ENCODE measurements at regions not wholly inside any gene's neighbourhood (a gene's known extent, or its start where the extent isn't known, plus 50 kb on each side); places are given as distances from the start of the nearest gene placed in this dataset.
"Not testable (repeated sequence)": the region's sequence is repeated elsewhere in the genome, so short reads cannot be mapped to it uniquely, and the experiment has no call there.

DNA sequence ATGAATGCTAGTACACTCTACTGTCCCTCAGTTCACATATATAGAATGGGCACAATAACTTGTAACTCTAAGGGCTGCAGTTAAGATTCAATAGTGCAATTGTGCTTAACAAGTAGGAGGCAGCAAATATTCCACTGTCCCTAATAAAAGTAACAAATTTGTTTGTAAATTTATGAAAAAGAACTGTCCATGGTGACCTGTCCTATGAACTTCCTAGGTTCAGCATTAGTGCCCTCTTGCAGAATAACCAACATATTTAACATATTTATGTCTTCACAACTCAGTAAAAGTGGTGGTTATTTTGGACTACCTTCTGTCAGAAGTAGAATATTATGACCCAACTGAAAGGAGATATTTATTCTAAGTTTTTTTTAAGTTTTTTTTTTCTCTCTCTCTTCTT is 327.8 kb downstream of the CENPW start:
- no peak for DNase-seq (ENCODE audit: low spot score)

- no peak for DNase-seq (ENCODE audit: low spot score)
Observed at GRCh38 chr6:126672649-126673048, 332.7 kb downstream of the CENPW start.

- DNase-seq (ENCODE audit: low spot score) = not testable (repeated sequence)
Observed at GRCh38 chr6:126673749-126674148, 333.8 kb downstream of the CENPW start.

DNA sequence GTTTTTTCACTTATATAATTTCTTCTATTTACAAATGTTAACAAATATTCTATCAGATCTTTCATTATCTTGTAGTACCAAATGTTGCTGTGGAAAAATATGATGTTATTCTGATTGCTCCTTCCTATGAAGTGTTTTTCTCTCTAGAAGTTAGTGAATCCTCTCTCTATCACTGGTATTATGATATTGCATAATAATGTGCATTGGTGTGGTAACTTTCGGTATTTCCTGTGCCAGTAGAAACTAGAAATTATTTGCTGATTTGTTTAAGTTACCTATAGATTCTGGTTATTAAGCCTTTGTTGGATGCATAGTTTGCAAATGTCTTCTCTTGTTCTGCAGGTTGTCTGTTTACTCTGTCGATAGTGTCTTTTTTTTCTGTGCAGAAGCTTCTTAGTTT is 342.5 kb downstream of the CENPW start:
- no peak for DNase-seq (ENCODE audit: low spot score)

DNA sequence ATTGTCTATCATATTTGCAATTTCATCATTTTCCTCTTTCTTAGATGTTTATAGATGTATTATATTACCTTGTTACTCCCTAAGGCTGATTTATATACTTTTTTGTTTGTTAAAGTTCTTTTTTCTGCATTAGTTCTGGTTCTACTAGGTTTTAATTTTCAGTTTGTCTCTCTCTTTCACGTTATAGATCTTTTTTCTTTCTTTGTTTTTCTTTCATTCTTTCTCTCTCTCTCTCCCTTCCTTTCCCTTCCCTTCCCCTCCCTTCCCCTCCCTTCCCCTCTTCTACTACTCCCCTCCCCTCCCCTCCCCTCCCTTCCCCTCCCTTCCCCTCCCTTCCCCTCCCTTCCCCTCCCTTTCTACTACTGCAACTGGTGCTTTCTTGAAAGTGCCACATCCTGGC is 345.3 kb downstream of the CENPW start:
- DNase-seq (ENCODE audit: low spot score) = no peak

- DNase-seq (ENCODE audit: low spot score) = no peak
Observed at GRCh38 chr6:126696921-126697693, 357.2 kb downstream of the CENPW start.

DNA sequence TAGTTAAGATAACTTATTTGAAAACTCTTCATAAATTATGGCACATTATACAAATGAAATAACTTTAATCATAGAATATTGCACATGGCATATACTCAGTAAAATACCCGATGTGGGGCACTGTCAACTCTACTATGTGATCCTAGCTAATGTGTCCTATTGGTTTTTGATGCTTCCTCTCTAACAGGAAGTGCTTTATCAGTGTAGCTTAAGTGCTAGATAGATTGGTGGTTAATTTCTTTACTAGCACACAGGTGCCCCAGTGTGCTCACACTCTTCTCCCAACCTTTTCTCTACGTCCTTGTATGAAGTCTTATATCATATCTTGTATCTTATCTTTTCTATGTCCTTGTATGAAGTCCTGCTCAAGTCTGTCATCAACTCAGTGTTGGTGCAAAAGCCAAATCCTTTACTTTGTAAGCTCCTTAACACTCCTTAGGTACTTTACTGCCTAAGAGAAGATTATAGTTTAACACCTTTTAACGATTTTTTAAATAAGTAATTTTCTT is 358.9 kb downstream of the CENPW start:
- no peak for DNase-seq (ENCODE audit: low spot score)

GRCh38 chr6:126701676-126702560 is 362.0 kb downstream of the CENPW start:
- no peak for DNase-seq (ENCODE audit: low spot score)

DNA sequence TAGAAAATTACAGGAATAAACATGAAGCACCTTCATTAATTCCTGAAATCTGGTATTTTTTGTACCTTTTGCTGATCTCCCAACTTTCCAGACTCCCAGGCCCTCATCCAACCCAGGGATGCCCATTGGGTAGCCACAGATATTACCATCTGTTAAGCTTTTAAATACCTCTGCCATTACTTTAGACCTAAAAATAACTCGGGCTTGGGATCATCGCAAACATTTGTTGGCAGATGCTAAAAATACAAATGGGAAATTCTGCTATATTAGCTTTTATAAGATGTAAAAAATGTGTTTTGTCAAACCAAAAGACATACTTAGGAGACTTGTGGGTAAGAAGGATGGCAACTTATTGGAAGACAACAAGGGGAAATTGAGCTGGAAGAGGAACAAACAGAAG is 376.1 kb downstream of the CENPW start:
- no peak for DNase-seq (ENCODE audit: low spot score)

DNA sequence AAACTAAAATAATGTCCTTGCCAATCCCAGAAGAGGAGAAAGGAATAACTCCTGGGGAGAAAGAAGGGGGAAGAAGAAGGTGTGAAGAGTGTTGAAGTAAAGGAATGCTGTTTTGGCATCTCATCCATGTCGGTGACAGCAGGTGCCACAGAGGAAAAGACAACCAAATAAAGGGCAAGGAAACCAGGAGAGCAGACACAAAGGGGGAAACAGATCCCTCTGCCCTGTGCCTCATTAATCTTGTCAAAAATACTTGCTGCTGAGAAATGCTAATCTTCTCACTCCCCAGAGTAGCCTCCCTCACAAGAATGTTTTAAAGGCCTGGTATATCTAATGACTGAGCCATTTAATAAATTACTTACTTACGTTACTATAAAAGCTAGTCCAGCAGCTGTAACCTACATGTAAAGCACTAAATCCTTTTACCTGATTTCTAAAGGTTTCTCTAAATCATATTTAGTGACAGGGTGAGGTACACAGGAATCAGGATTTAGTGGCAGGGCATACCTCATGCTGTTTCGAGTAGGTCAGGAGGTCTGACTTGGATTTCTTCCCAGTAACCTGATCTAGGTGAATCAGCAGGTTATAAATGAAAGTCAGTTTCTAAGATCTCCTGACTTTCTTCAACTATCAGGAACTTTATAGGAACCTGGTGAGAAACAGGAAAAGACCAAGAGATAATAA is 377.1 kb downstream of the CENPW start:
- no peak for DNase-seq (ENCODE audit: low spot score)

- DNase-seq (ENCODE audit: low spot score) = no peak
Observed at GRCh38 chr6:126718600-126719327, 378.8 kb downstream of the CENPW start.

DNA sequence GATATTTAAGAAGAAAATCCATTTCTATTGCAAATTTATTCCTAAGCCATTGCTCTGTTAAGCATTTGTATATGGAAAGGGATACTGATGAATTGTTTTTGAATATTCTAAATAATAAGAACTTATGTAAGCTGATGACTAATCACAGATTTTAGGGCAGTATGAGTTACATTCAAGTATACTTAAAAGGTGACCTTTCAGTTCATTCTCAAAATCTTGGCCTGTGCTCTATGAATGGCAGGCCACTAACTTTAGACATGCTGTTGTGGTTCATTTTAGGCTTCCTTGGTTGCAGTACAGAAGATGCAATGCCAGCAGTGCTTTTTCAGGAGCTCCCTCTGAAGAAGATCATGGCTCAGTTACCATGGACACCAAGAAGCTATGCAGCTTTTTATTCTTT is 380.4 kb downstream of the CENPW start:
- DNase-seq (ENCODE audit: low spot score) = no peak

GRCh38 chr6:126721581-126722160 is 381.8 kb downstream of the CENPW start:
- DNase-seq (ENCODE audit: low spot score) = no peak

DNA sequence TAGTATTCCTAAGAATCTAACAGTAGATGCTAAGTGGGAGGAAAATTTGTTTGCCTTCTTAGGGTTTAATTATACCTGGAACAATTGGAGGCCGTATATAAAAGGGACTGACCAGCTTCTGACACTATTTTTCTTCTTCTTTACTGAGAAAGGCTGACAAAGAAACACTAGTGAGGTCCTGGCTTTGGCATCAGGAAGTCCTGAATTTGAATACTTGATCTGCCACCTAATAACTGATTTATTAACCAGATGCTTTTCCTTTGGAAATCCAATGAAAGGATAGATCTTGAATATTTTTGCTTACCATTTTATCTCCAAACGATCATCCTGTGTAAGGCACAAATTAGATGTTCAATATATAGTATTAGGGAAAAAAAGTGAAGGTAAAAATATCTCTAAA is 382.5 kb downstream of the CENPW start:
- DNase-seq (ENCODE audit: low spot score) = no peak

- no peak for DNase-seq (ENCODE audit: low spot score)
Observed at GRCh38 chr6:126723541-126724170, 383.7 kb downstream of the CENPW start.

- no peak for DNase-seq (ENCODE audit: low spot score)
Observed at GRCh38 chr6:126724821-126725220, 384.9 kb downstream of the CENPW start.

DNA sequence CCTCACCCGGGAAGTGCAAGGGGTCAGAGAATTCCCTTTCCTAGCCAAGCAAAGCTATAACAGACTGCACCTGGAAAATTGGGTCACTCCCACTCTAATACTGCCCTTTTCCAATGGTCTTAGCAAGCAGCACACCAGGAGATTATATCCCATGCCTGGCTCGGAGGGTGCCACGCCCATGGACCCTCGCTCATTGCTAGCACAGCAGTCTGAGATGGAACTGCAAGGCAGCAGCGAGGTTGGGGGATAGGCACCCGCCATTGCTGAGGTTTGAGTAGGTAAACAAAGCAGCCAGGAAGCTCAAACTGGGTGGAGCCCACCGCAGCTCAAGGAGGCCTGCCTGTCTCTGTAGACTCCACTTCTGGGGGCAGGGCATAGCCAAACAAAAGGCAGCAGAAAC is 386.5 kb downstream of the CENPW start:
- not testable (repeated sequence) for DNase-seq (ENCODE audit: low spot score)

DNA sequence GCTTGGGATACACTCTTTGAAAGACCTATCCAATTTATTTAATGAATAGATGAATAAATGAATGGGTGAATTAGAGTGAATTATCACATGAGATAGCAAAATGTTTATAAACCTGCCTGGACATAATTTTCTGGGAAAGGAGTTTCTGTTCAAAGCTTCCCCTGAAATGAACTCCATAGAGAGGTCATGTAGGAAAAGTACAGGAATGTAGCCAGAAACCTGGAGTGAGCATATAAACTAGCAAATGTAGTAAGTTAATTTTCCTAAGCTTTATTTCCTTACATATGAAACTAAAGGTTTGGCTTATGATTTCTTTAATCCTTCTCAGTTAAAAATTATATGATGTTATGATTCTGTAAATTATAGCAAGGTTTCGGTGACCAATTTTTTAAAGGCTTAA is 380.3 kb upstream of the RSPO3 start:
- DNase-seq (ENCODE audit: low spot score) = no peak

DNA sequence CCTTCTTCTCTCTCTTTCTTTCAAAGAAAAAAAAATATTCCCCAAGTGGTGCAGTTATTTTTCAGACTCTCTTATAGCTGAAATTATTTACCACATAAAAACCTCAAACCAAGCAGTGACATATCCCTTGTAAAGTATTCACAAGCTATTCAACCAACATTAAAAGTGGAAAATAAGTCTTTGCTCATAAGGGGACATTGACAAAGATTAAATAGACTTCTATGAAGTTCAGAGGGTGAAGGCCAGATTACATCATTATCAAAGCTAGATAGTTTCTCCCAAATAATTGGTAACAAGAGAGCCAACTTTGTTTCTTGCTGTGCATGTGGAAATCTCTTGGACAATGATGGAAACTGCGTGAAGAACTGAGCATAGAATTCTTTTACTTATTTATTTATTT is 379.8 kb upstream of the RSPO3 start:
- DNase-seq (ENCODE audit: low spot score) = no peak

- no peak for DNase-seq (ENCODE audit: low spot score)
Observed at GRCh38 chr6:126743076-126743475, 375.4 kb upstream of the RSPO3 start.
